Bronchial epithelial cell (primary cell): ENCODE measurements at regions not wholly inside any gene's neighbourhood (a gene's known extent, or its start where the extent isn't known, plus 50 kb on each side); places are given as distances from the start of the nearest gene placed in this dataset.
"Not testable (repeated sequence)": the region's sequence is repeated elsewhere in the genome, so short reads cannot be mapped to it uniquely, and the experiment has no call there.

Source experiments
- DNase-seq: peaks from one replicate; pipeline ENCODE4 v3.0.0-alpha.2; 2010; ENCODE audit warnings: low read depth
- FAIRE-seq: peaks from 2 replicates; lab custom pipeline; 2011; peaks lifted over from hg19 to GRCh38; lab: Jason Lieb, UNC
- H3K27me3 ChIP-seq: 2 replicates; pipeline ENCODE4 v1.5.1; 2011; ENCODE audit warnings: low read length; ENCODE audit not compliant: control insufficient read depth, insufficient read depth
- H3K36me3 ChIP-seq: 2 replicates; pipeline ENCODE4 v1.5.1; 2011; ENCODE audit warnings: low read length; ENCODE audit not compliant: control insufficient read depth, insufficient read depth
- H3K4me3 ChIP-seq: 2 replicates; pipeline ENCODE4 v1.5.1; 2011; ENCODE audit warnings: mild to moderate bottlenecking, low read depth, low read length, control low read depth
- CTCF ChIP-seq: IDR thresholded peaks from 2 replicates; pipeline ENCODE4 v1.5.1; 2011; ENCODE audit warnings: mild to moderate bottlenecking, moderate library complexity, low read length, control low read depth, inconsistent platforms; ENCODE audit not compliant: insufficient read depth, severe bottlenecking

- no peak for DNase-seq
- no peak for FAIRE-seq
- H3K4me3 ChIP-seq = no peak overlapping the region
- no peak for TF ChIP-seq CTCF
- H3K36me3 ChIP-seq = no peaks in the 10 kb centered on the region
- H3K27me3 ChIP-seq = peaks cover 2% of the 10 kb centered on the region
Measured at GRCh38 chr7:131835141-131835540, 278.7 kb upstream of the PODXL start.

DNA sequence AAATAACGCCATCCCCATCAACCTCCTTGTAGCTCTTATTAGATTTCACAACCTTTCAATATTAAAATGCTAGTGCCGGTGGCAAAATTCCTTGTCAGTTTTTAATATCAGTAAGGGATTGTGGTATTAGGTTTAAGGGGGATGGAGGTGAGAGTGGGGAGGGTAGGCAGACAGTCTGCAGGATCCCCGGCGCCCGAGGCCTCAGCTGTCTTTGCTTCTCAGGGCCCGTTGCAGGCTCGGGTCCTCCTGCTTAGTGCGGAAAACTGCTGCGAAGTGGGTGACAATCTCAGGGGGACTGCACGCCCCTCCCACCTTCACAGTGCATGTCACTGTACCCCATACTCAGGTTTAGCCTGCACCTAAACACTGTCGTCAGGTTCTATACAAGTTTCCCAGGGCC lies 274.3 kb upstream of the PODXL start:
- DNase-seq (no peak), FAIRE-seq (no peak)
- no peaks in the 10 kb centered on the region for H3K36me3 ChIP-seq
- no peaks in the 10 kb centered on the region for H3K27me3 ChIP-seq
- no peak for TF ChIP-seq CTCF
- no peak overlapping the region for H3K4me3 ChIP-seq

GRCh38 chr7:131829947-131830558 lies 273.6 kb upstream of the PODXL start:
- no peak for DNase-seq
- FAIRE-seq = no peak
- H3K4me3 ChIP-seq = no peak overlapping the region
- H3K27me3 ChIP-seq = no peaks in the 10 kb centered on the region
- no peak for TF ChIP-seq CTCF
- no peaks in the 10 kb centered on the region for H3K36me3 ChIP-seq

GRCh38 chr7:131827421-131827820 lies 271.0 kb upstream of the PODXL start:
- no peak for FAIRE-seq

DNA sequence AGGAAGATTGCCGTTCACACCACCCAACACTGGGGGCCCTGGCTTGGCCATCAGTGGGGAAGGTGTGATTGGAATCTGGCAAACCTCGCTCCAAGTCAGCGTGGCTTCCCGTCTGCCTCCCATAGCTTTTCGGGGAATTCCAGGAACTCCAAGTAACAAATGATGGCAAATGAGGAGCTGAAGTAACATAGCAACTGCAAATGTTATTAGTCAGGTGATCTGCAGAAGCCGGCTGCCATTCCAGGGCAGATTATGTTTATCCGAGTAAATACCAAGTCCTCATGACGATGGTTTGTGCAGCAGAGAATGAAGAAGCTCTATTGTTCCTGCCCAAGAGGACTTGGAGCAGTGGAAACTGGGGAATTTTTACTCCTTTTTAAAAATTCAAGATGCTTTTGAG lies 270.5 kb upstream of the PODXL start:
- TF ChIP-seq CTCF = no peak
- H3K36me3 ChIP-seq = no peaks in the 10 kb centered on the region
- no peak for FAIRE-seq
- DNase-seq = no peak
- H3K27me3 ChIP-seq = no peaks in the 10 kb centered on the region
- no peak overlapping the region for H3K4me3 ChIP-seq

More at GRCh38 chr7:131827421-131827820, 271.0 kb upstream of the PODXL start:
- no peak overlapping the region for H3K4me3 ChIP-seq
- no peak for TF ChIP-seq CTCF
- H3K36me3 ChIP-seq = no peaks in the 10 kb centered on the region
- no peaks in the 10 kb centered on the region for H3K27me3 ChIP-seq
- no peak for DNase-seq

DNA sequence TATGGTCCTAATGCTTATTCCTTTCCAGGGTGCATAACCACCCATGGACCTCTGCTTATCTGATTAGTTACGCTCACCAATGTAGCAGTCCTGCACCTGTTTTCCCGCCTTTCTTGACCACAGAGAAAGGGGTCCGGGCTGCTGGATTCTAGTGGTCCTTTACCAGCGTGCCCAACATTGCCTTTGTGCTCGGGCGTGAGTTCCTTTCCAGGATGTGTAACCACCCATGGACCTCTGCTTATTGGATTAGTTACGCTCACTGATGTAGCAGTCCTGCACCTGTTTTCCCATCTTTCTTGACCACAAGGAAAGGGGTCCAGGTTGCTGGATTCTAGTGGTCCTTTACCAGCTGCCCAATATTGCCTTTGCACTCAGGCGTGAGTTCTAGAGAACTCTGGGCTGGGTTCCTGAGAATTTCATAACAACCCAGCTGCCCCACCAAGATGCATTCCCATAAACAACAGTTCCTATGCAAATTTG lies 267.6 kb upstream of the PODXL start:
- not testable (repeated sequence) for FAIRE-seq, H3K27me3 ChIP-seq

More for the DNA sequence above, 267.6 kb upstream of the PODXL start:
- not testable (repeated sequence) for DNase-seq, H3K4me3 ChIP-seq, H3K36me3 ChIP-seq
